ENCODE measurements at regions not wholly inside any gene's neighbourhood (a gene's known extent, or its start where the extent isn't known, plus 50 kb on each side); places are given as distances from the start of the nearest gene placed in this dataset.

- intact Hi-C loops (cut with DNase I; ENCODE audit: low total_unique reads) = no loop called here
- TF ChIP-seq POLR2AphosphoS5 (IDR thresholded peaks at IDR 0.05) (no peak), POLR2A (IDR thresholded peaks at IDR 0.05) (no peak), CTCF (IDR thresholded peaks at IDR 0.05) (no peak)
- Histone ChIP-seq H3K36me3 (no peaks in the 10 kb centered on the region), H3K9me3 (no peaks in the 10 kb centered on the region), H3K27me3 (no peaks in the 10 kb centered on the region), H3K4me3 (no peak overlapping the region), H3K4me1 (no peaks in the 10 kb centered on the region), H3K27ac (no peak overlapping the region)
- DNase-seq (ENCODE audit: low spot score in 2 of 2) = no peak
Observed at GRCh38 chr2:15832849-15833680, 107.3 kb upstream of the MYCN start.

GRCh38 chr2:15833731-15834130, 106.6 kb upstream of the MYCN start:
- Histone ChIP-seq H3K4me3 (no peak overlapping the region), H3K9me3 (no peaks in the 10 kb centered on the region), H3K36me3 (no peaks in the 10 kb centered on the region), H3K27ac (no peak overlapping the region), H3K4me1 (no peaks in the 10 kb centered on the region), H3K27me3 (no peaks in the 10 kb centered on the region)
- intact Hi-C loops (cut with DNase I; ENCODE audit: low total_unique reads) = no loop called here
- no peak for TF ChIP-seq POLR2A (IDR thresholded peaks at IDR 0.05)
- TF ChIP-seq POLR2AphosphoS5 (IDR thresholded peaks at IDR 0.05) = no peak
- no peak for DNase-seq (ENCODE audit: low spot score in 2 of 2)

GRCh38 chr2:15834381-15835031, 105.8 kb upstream of the MYCN start:
- H3K36me3 ChIP-seq = no peaks in the 10 kb centered on the region
- no peaks in the 10 kb centered on the region for H3K4me1 ChIP-seq
- no peaks in the 10 kb centered on the region for H3K27me3 ChIP-seq
- intact Hi-C loops (cut with DNase I; ENCODE audit: low total_unique reads) = no loop called here
- no peak for DNase-seq (ENCODE audit: low spot score in 2 of 2)
- no peak overlapping the region for H3K27ac ChIP-seq
- H3K9me3 ChIP-seq = no peaks in the 10 kb centered on the region
- H3K4me3 ChIP-seq = no peak overlapping the region
- TF ChIP-seq CTCF (IDR thresholded peaks at IDR 0.05) = no peak
- TF ChIP-seq POLR2AphosphoS5 (IDR thresholded peaks at IDR 0.05) = no peak
- no peak for TF ChIP-seq POLR2A (IDR thresholded peaks at IDR 0.05)

GRCh38 chr2:15835991-15836688, 104.2 kb upstream of the MYCN start:
- no peak for TF ChIP-seq POLR2AphosphoS5 (IDR thresholded peaks at IDR 0.05)
- TF ChIP-seq POLR2A (IDR thresholded peaks at IDR 0.05) = no peak
- no peak for TF ChIP-seq CTCF (IDR thresholded peaks at IDR 0.05)
- Histone ChIP-seq H3K27ac (no peak overlapping the region), H3K4me3 (no peak overlapping the region)

GRCh38 chr2:15836689-15837610, 103.4 kb upstream of the MYCN start:
- Histone ChIP-seq H3K27me3 (no peaks in the 10 kb centered on the region), H3K36me3 (no peaks in the 10 kb centered on the region), H3K9me3 (no peaks in the 10 kb centered on the region), H3K4me3 (no peak overlapping the region), H3K27ac (no peak overlapping the region), H3K4me1 (no peaks in the 10 kb centered on the region)
- DNase-seq (ENCODE audit: low spot score in 2 of 2) = no peak
- TF ChIP-seq POLR2AphosphoS5 (IDR thresholded peaks at IDR 0.05) (no peak), CTCF (IDR thresholded peaks at IDR 0.05) (no peak), POLR2A (IDR thresholded peaks at IDR 0.05) (no peak)
- intact Hi-C loops (cut with DNase I; ENCODE audit: low total_unique reads) = no loop called here

More at GRCh38 chr2:15835991-15836688, 104.2 kb upstream of the MYCN start:
- DNase-seq (ENCODE audit: low spot score in 2 of 2) = no peak
- H3K36me3 ChIP-seq = no peaks in the 10 kb centered on the region
- no peaks in the 10 kb centered on the region for H3K9me3 ChIP-seq
- no peaks in the 10 kb centered on the region for H3K27me3 ChIP-seq
- H3K4me1 ChIP-seq = no peaks in the 10 kb centered on the region
- intact Hi-C loops (cut with DNase I; ENCODE audit: low total_unique reads) = no loop called here
